ENCODE measurements at regions not wholly inside any gene's neighbourhood (a gene's known extent, or its start where the extent isn't known, plus 50 kb on each side); places are given as distances from the start of the nearest gene placed in this dataset.

GRCh38 chr18:38576349-38576748, 1010.8 kb upstream of the CELF4 start:
- intact Hi-C loops (cut with micrococcal nuclease) = no loop called here
- ChIA-PET POLR2A (no interaction called here), CTCF (no interaction called here)
- no peak for TF ChIP-seq CTCF (IDR thresholded peaks at IDR 0.05; ENCODE audit: unreplicated experiment)
- DNase-seq (ENCODE audit: unreplicated experiment) = no peak
- H3K4me3 Mint-ChIP-seq (ENCODE audit: unreplicated experiment) = no peak overlapping the region
- H3K27me3 Mint-ChIP-seq (ENCODE audit: insufficient read depth, unreplicated experiment) = no peaks in the 10 kb centered on the region
- H3K36me3 Mint-ChIP-seq (ENCODE audit: insufficient read depth, unreplicated experiment) = no peaks in the 10 kb centered on the region
- peaks cover 2% of the 10 kb centered on the region for H3K4me1 Mint-ChIP-seq (ENCODE audit: insufficient read depth, unreplicated experiment)
- H3K9me3 Mint-ChIP-seq (ENCODE audit: unreplicated experiment) = peaks cover 2% of the 10 kb centered on the region
- BruUV-seq (replicated peaks) = no TSS peak
- H3K27ac Mint-ChIP-seq (ENCODE audit: low read depth, unreplicated experiment) = no peak overlapping the region

GRCh38 chr18:38575648-38576047, 1010.0 kb upstream of the CELF4 start:
- intact Hi-C loops (cut with micrococcal nuclease) = no loop called here
- TF ChIP-seq CTCF (IDR thresholded peaks at IDR 0.05; ENCODE audit: unreplicated experiment) = no peak
- no peaks in the 10 kb centered on the region for H3K27me3 Mint-ChIP-seq (ENCODE audit: insufficient read depth, unreplicated experiment)
- POLR2A ChIA-PET = no interaction called here
- H3K4me1 Mint-ChIP-seq (ENCODE audit: insufficient read depth, unreplicated experiment) = no peaks in the 10 kb centered on the region
- no peak overlapping the region for H3K27ac Mint-ChIP-seq (ENCODE audit: low read depth, unreplicated experiment)
- H3K36me3 Mint-ChIP-seq (ENCODE audit: insufficient read depth, unreplicated experiment) = no peaks in the 10 kb centered on the region
- CTCF ChIA-PET = interaction anchor here (1.1 kb wide), 1 partner anchor 14 kb away, joined by 3 read pairs; no protein-coding TSS in a partner anchor
- no TSS peak for BruUV-seq (replicated peaks)
- DNase-seq (ENCODE audit: unreplicated experiment) = no peak
- H3K4me3 Mint-ChIP-seq (ENCODE audit: unreplicated experiment) = no peak overlapping the region
- no peaks in the 10 kb centered on the region for H3K9me3 Mint-ChIP-seq (ENCODE audit: unreplicated experiment)

GRCh38 chr18:38575023-38575422, 1009.4 kb upstream of the CELF4 start:
- ChIA-PET POLR2A (no interaction called here), CTCF (interaction anchor here (1.1 kb wide), 1 partner anchor 13 kb away, joined by 3 read pairs; no protein-coding TSS in a partner anchor)
- Mint-ChIP-seq H3K36me3 (ENCODE audit: insufficient read depth, unreplicated experiment) (no peaks in the 10 kb centered on the region), H3K27ac (ENCODE audit: low read depth, unreplicated experiment) (no peak overlapping the region), H3K4me3 (ENCODE audit: unreplicated experiment) (no peak overlapping the region), H3K27me3 (ENCODE audit: insufficient read depth, unreplicated experiment) (no peaks in the 10 kb centered on the region), H3K9me3 (ENCODE audit: unreplicated experiment) (no peaks in the 10 kb centered on the region), H3K4me1 (ENCODE audit: insufficient read depth, unreplicated experiment) (no peaks in the 10 kb centered on the region)
- intact Hi-C loops (cut with micrococcal nuclease) = no loop called here
- no TSS peak for BruUV-seq (replicated peaks)
- DNase-seq (ENCODE audit: unreplicated experiment) = no peak
- no peak for TF ChIP-seq CTCF (IDR thresholded peaks at IDR 0.05; ENCODE audit: unreplicated experiment)

GRCh38 chr18:38572554-38573111, 1007.0 kb upstream of the CELF4 start:
- no peak for DNase-seq (ENCODE audit: unreplicated experiment)
- CTCF ChIA-PET = interaction anchor here (0.7 kb wide), 1 partner anchor 23 kb away, joined by 4 read pairs; no protein-coding TSS in a partner anchor
- intact Hi-C loops (cut with micrococcal nuclease) = no loop called here
- Mint-ChIP-seq H3K4me3 (ENCODE audit: unreplicated experiment) (no peak overlapping the region), H3K27ac (ENCODE audit: low read depth, unreplicated experiment) (no peak overlapping the region), H3K4me1 (ENCODE audit: insufficient read depth, unreplicated experiment) (no peaks in the 10 kb centered on the region), H3K27me3 (ENCODE audit: insufficient read depth, unreplicated experiment) (no peaks in the 10 kb centered on the region), H3K9me3 (ENCODE audit: unreplicated experiment) (no peaks in the 10 kb centered on the region), H3K36me3 (ENCODE audit: insufficient read depth, unreplicated experiment) (no peaks in the 10 kb centered on the region)
- POLR2A ChIA-PET = interaction anchor here (0.5 to 0.7 kb wide), 2 partner anchors 147 to 242 kb away, joined by 3 read pairs; no protein-coding TSS in a partner anchor
- BruUV-seq (replicated peaks) = no TSS peak
- TF ChIP-seq CTCF (IDR thresholded peaks at IDR 0.05; ENCODE audit: unreplicated experiment) = no peak

Data from MCF 10A (cell line).